GM18519 (cell line): ENCODE measurements at regions not wholly inside any gene's neighbourhood (a gene's known extent, or its start where the extent isn't known, plus 50 kb on each side); places are given as distances from the start of the nearest gene placed in this dataset.

Source experiments
- ATAC-seq: cut with Tn5 transposase; IDR thresholded peaks from one replicate; pipeline ENCODE4 v1.9.1; 2021; ENCODE audit warnings: mild to moderate bottlenecking, moderate library complexity; ENCODE audit not compliant: unreplicated experiment, low FRiP score

- ATAC-seq, result no peak
Measured at GRCh38 chr5:163760498-163760897, 255.1 kb downstream of the MAT2B start.

- no peak for ATAC-seq
Measured at GRCh38 chr5:163766936-163767670, 261.7 kb downstream of the MAT2B start.

GRCh38 chr5:163770625-163771024 lies 265.2 kb downstream of the MAT2B start:
- ATAC-seq, result no peak

GRCh38 chr5:163772241-163772640 lies 266.8 kb downstream of the MAT2B start:
- ATAC-seq, result no peak

- ATAC-seq, result no peak
Measured at GRCh38 chr5:163772644-163773043, 267.2 kb downstream of the MAT2B start.

GRCh38 chr5:163773226-163773625 lies 267.8 kb downstream of the MAT2B start:
- ATAC-seq, result no peak

- ATAC-seq, result no peak
Measured at GRCh38 chr5:163789870-163790269, 284.5 kb downstream of the MAT2B start.

- no peak for ATAC-seq
Measured at GRCh38 chr5:163790497-163790896, 285.1 kb downstream of the MAT2B start.

GRCh38 chr5:163794993-163795392 lies 289.6 kb downstream of the MAT2B start:
- ATAC-seq, result no peak

GRCh38 chr5:163807781-163808180 lies 302.4 kb downstream of the MAT2B start:
- no peak for ATAC-seq

GRCh38 chr5:163809473-163809872 lies 304.1 kb downstream of the MAT2B start:
- no peak for ATAC-seq

- no peak for ATAC-seq
Measured at GRCh38 chr5:163813900-163814299, 308.5 kb downstream of the MAT2B start.

- no peak for ATAC-seq
Measured at GRCh38 chr5:163815240-163815791, 309.9 kb downstream of the MAT2B start.

- ATAC-seq, result no peak
Measured at GRCh38 chr5:163821142-163821541, 315.7 kb downstream of the MAT2B start.

GRCh38 chr5:163822548-163822947 lies 317.1 kb downstream of the MAT2B start:
- no peak for ATAC-seq

GRCh38 chr5:163825661-163826060 lies 320.2 kb downstream of the MAT2B start:
- no peak for ATAC-seq

- no peak for ATAC-seq
Measured at GRCh38 chr5:163826201-163826600, 320.8 kb downstream of the MAT2B start.

- no peak for ATAC-seq
Measured at GRCh38 chr5:163832155-163832554, 326.7 kb downstream of the MAT2B start.

- ATAC-seq, result no peak
Measured at GRCh38 chr5:163838738-163839137, 333.3 kb downstream of the MAT2B start.

GRCh38 chr5:163846512-163846911 lies 341.1 kb downstream of the MAT2B start:
- ATAC-seq, result no peak

GRCh38 chr5:163855754-163856153 lies 350.3 kb downstream of the MAT2B start:
- no peak for ATAC-seq

- no peak for ATAC-seq
Measured at GRCh38 chr5:163861670-163862069, 356.3 kb downstream of the MAT2B start.
